GM13976 (cell line): ENCODE measurements at regions not wholly inside any gene's neighbourhood (a gene's known extent, or its start where the extent isn't known, plus 50 kb on each side); places are given as distances from the start of the nearest gene placed in this dataset.

Experiments
- DNase-seq: peaks from one replicate; pipeline ENCODE4 v3.0.0; 2012; ENCODE audit warnings: low spot score
- CTCF ChIP-seq: IDR thresholded peaks from 2 replicates; pipeline ENCODE4 v1.5.1; 2012; ENCODE audit warnings: borderline replicate concordance, mild to moderate bottlenecking; ENCODE audit not compliant: insufficient read depth; ENCODE audit errors: extremely low read depth, missing control alignments, control extremely low read depth
- in situ Hi-C: fragments of 300-500 bp; cut with MboI; formaldehyde crosslinking; loops from one replicate; pipeline ENCODE4 v1.12.0; 2022; ENCODE audit warnings: low sequenced_read_pairs, mixed read lengths, inconsistent platforms; ENCODE audit not compliant: unreplicated experiment

- TF ChIP-seq CTCF = no peak
- in situ Hi-C loops = no loop called here
- no peak for DNase-seq
These were observed 569.2 kb downstream of the QKI start for GRCh38 chr6:163983679-163984078.

GRCh38 chr6:163974322-163974721 is 559.8 kb downstream of the QKI start:
- in situ Hi-C loops = loop anchor here (25.0 kb wide), 1 partner anchor 787 kb away; no protein-coding TSS in a partner anchor
- no peak for DNase-seq
- no peak for TF ChIP-seq CTCF

GRCh38 chr6:163971841-163972838 is 557.6 kb downstream of the QKI start:
- in situ Hi-C loops = loop anchor here (25.0 kb wide), 1 partner anchor 785 kb away; no protein-coding TSS in a partner anchor
- no peak for TF ChIP-seq CTCF
- no peak for DNase-seq

GRCh38 chr6:163970846-163971564 is 556.5 kb downstream of the QKI start:
- no peak for TF ChIP-seq CTCF
- in situ Hi-C loops = loop anchor here (25.0 kb wide), 1 partner anchor 784 kb away; no protein-coding TSS in a partner anchor
- no peak for DNase-seq

GRCh38 chr6:163965426-163966348 is 551.2 kb downstream of the QKI start:
- DNase-seq = no peak
- in situ Hi-C loops = loop anchor here (25.0 kb wide), 1 partner anchor 778 kb away; no protein-coding TSS in a partner anchor
- TF ChIP-seq CTCF = no peak
